K562 (cell line): ENCODE measurements at regions not wholly inside any gene's neighbourhood (a gene's known extent, or its start where the extent isn't known, plus 50 kb on each side); places are given as distances from the start of the nearest gene placed in this dataset.

Source experiments
- BHLHE40 ChIP-seq: IDR thresholded peaks from 2 replicates; pipeline ENCODE4 v1.6.1; 2011; ENCODE audit warnings: low read length, improper control_type of control experiment
- CTCF ChIP-seq, 3 experiments: IDR thresholded peaks in 2 of 3; conservative IDR thresholded peaks in 1 of 3; 2 replicates each; pipeline ENCODE4 v1.5.1; 2011 to 2012; ENCODE audit warnings: low read length in 3 of 3, mild to moderate bottlenecking in 3 of 3, control low read depth in 2 of 3, improper control_type of control experiment in 1 of 3, inconsistent platforms in 1 of 3, low read depth in 1 of 3, mixed read lengths in 1 of 3, moderate library complexity in 1 of 3; ENCODE audit not compliant: insufficient read depth in 2 of 3
- MYC ChIP-seq, 2 experiments: fragments of 250-450 bp in 1 of 2; sonication (Bioruptor Pico) in 1 of 2; IDR thresholded peaks; 2 replicates each; pipeline versions ENCODE4 v1.5.1 to v1.6.1; 2012 to 2021; ENCODE audit warnings: low read depth in 2 of 2, borderline replicate concordance in 1 of 2, improper control_type of control experiment in 1 of 2, low read length in 1 of 2, mild to moderate bottlenecking in 1 of 2, moderate library complexity in 1 of 2
- PHF20 ChIP-seq: fragments of 450-650 bp; IDR thresholded peaks from 2 replicates; pipeline ENCODE4 v1.6.1; 2018; ENCODE audit not compliant: partially characterized antibody
- PHTF2 ChIP-seq: fragments of 250-450 bp; sonication (Bioruptor Pico); IDR thresholded peaks from 2 replicates; pipeline ENCODE4 v1.5.0; 2021; ENCODE audit warnings: mild to moderate bottlenecking
- PTRF ChIP-seq: fragments of 450-650 bp; IDR thresholded peaks from 2 replicates; pipeline ENCODE4 v1.6.1; 2016; ENCODE audit warnings: mild to moderate bottlenecking, missing genetic modification characterization, missing compliant biosample characterization
- ZFP36 ChIP-seq: fragments of 150-350 bp; IDR thresholded peaks from 2 replicates; pipeline ENCODE4 v1.6.1; 2018; ENCODE audit warnings: low read length, low read depth; ENCODE audit not compliant: partially characterized antibody

- TF ChIP-seq CTCF (IDR thresholded peaks at IDR 0.05 in 2 of 3, conservative IDR thresholded peaks at IDR 0.05 in 1 of 3; ENCODE audit: insufficient read depth in 2 of 3, low read depth in 1 of 3, low read length in 3 of 3), result no peak
- no peak for TF ChIP-seq BHLHE40
- TF ChIP-seq MYC (IDR thresholded peaks at IDR 0.05; ENCODE audit: low read depth, low read length), result no peak
- no peak for TF ChIP-seq MYC (CRISPR knock-in tag; IDR thresholded peaks at IDR 0.05; ENCODE audit: borderline replicate concordance, low read depth)
- no peak for TF ChIP-seq PHTF2 (CRISPR knock-in tag)
- TF ChIP-seq PHF20, result no peak
- no peak for TF ChIP-seq PTRF (tag)
- no peak for TF ChIP-seq ZFP36
These were observed 123.0 kb upstream of the POU3F2 start for GRCh38 chr6:98711380-98711779.
